D721Med (cell line): ENCODE measurements at regions not wholly inside any gene's neighbourhood (a gene's known extent, or its start where the extent isn't known, plus 50 kb on each side); places are given as distances from the start of the nearest gene placed in this dataset.
"Not testable (repeated sequence)": the region's sequence is repeated elsewhere in the genome, so short reads cannot be mapped to it uniquely, and the experiment has no call there.

Experiments
- DNase-seq: peaks from one replicate; pipeline ENCODE4 v3.0.0; 2011; ENCODE audit warnings: low spot score; ENCODE audit not compliant: insufficient read length
- FAIRE-seq: peaks from 2 replicates; lab custom pipeline; 2011; peaks lifted over from hg19 to GRCh38; lab: Jason Lieb, UNC
- CTCF ChIP-seq: IDR thresholded peaks from 2 replicates; pipeline ENCODE4 v1.5.1; 2012; ENCODE audit warnings: mild to moderate bottlenecking, control low read depth; ENCODE audit not compliant: insufficient read depth; ENCODE audit errors: missing control alignments

GRCh38 chr5:1634337-1634661, 110.5 kb upstream of the LPCAT1 start:
- no peak for DNase-seq
- no peak for TF ChIP-seq CTCF
- FAIRE-seq = no peak

GRCh38 chr5:1633605-1634336, 110.0 kb upstream of the LPCAT1 start:
- DNase-seq = peak; percentile 87
- FAIRE-seq = no peak
- no peak for TF ChIP-seq CTCF

GRCh38 chr5:1631004-1631403, 107.2 kb upstream of the LPCAT1 start:
- not testable (repeated sequence) for FAIRE-seq, DNase-seq

GRCh38 chr5:1626397-1626796, 102.6 kb upstream of the LPCAT1 start:
- not testable (repeated sequence) for DNase-seq, FAIRE-seq

GRCh38 chr5:1619531-1619930, 95.8 kb upstream of the LPCAT1 start:
- FAIRE-seq, DNase-seq: not testable (repeated sequence)

GRCh38 chr5:1618296-1618865, 94.6 kb upstream of the LPCAT1 start:
- not testable (repeated sequence) for FAIRE-seq, DNase-seq

- DNase-seq, FAIRE-seq: not testable (repeated sequence)
Measured at GRCh38 chr5:1617236-1617755, 93.5 kb upstream of the LPCAT1 start.

GRCh38 chr5:1613515-1613914, 89.8 kb upstream of the LPCAT1 start:
- not testable (repeated sequence) for DNase-seq, FAIRE-seq

- not testable (repeated sequence) for FAIRE-seq
Measured at GRCh38 chr5:1610526-1610925, 86.8 kb upstream of the LPCAT1 start.

GRCh38 chr5:1609111-1609510, 85.4 kb upstream of the LPCAT1 start:
- FAIRE-seq, DNase-seq: not testable (repeated sequence)

More at GRCh38 chr5:1610526-1610925, 86.8 kb upstream of the LPCAT1 start:
- DNase-seq = not testable (repeated sequence)

- DNase-seq, FAIRE-seq: not testable (repeated sequence)
Measured at GRCh38 chr5:1608336-1608735, 84.6 kb upstream of the LPCAT1 start.

- DNase-seq, FAIRE-seq: not testable (repeated sequence)
Measured at GRCh38 chr5:1606951-1607350, 83.2 kb upstream of the LPCAT1 start.

- not testable (repeated sequence) for DNase-seq, FAIRE-seq
Measured at GRCh38 chr5:1603916-1604315, 80.2 kb upstream of the LPCAT1 start.

- DNase-seq, FAIRE-seq: not testable (repeated sequence)
Measured at GRCh38 chr5:1601565-1601964, 77.8 kb upstream of the LPCAT1 start.
